NCI-H226 (cell line): ENCODE measurements at regions not wholly inside any gene's neighbourhood (a gene's known extent, or its start where the extent isn't known, plus 50 kb on each side); places are given as distances from the start of the nearest gene placed in this dataset.
A peak's percentile ranks its signal among the peaks of the same experiment; 100 is the strongest.
"Not testable (repeated sequence)": the region's sequence is repeated elsewhere in the genome, so short reads cannot be mapped to it uniquely, and the experiment has no call there.

ENCODE experiments used
- DNase-seq: peaks from one replicate; pipeline ENCODE4 v3.0.0-alpha.2; 2015

DNA sequence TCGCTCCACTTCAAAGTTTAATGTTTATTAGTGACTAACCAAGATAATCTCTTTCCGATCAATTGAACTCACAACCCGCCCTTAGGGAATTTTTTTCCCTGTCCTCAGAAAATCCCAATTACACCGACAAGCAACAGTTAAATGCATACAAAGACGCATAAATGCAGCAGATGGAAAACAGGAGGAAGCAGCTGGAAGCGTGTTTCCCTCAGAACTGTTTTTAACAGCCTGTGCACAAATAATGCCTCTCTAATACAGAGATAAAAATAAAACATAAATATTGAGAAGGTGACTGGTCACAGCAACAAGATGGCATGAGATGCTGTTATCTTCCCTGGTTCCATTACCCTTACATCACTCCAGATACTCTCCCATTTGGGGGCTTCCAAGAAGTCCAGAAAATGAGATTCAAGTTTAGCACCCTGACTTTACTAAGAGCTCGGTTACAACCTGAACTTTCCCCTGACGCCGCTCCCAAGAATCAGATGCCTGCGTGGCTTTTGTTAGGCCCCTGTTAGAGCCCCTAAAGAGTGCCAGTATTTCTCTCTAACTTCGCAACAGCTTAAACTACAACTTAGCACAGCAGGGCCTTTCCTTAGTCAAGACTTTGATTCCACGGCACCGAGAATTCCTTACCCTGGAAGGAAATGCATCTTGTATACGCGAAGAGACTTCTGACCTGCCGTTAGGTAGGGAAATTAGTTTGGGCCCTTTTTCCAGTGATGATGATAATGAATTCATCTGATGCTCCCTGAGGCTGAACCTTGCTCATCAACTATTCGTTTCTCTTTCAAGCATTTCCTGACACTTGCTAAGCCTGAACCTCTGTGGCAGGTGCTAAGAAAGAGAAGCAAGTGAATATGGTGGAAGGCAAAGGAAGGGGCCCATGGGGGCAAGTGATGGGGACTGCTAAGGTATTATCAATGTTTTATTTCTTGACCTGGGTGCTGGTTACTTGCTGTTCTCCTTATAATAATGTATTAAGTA is 137.7 kb upstream of the SMYD2 start:
- DNase-seq, result no peak

- not testable (repeated sequence) for DNase-seq
Observed at GRCh38 chr1:214144521-214144920, 136.4 kb upstream of the SMYD2 start.

DNA sequence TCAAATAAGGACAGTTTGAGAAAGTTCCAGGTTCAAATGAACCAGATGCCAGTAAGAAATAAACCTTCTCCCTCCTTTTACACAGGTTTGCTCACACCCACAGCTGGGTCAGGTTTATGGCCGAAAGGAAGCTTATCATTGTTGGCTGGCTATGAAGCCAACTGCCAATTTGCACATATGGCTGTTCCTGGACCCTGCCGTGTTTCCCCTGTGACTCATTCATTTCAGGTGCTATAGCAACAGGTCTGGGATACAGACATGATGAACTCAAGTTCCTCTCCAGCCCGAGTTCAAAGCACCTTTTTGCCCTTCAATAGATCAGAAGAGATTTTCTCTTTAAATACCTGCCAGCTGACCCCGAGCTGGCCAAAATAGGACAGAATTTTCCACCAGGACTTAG is 134.4 kb upstream of the SMYD2 start:
- no peak for DNase-seq

DNA sequence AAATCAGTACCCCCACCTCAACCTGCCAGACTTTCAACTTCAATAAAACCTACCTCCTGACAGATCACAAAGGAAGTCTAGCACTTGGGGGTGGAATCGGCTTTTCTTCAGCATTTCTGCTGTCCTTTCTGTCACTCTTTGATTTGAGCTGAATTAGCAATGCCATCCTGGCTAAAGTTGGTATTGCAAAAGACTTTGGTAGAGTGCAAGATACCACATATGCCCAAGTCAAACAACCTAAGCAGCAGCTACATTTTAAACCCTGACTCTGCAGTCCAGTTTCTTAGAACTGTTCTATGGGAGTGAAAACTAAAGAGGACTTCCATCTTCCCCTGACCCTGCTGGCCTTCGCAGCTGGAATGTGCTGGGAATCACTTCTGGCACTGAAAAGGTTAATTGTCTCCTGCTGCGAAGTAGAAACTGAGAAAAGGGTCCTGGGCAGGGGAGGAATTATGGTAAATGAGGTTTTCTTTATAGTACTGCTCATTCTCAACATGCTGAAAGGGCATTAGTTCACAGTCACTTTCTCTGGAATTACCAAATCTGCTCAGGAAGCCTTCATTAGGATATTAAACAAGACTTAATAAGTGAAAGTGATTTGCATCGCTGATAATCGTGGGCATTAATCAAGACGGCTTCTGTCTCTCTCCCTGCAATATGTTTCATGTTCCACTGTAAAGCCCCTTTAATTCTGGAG is 126.2 kb upstream of the SMYD2 start:
- no peak for DNase-seq

GRCh38 chr1:214155987-214156625 is 124.9 kb upstream of the SMYD2 start:
- no peak for DNase-seq

DNA sequence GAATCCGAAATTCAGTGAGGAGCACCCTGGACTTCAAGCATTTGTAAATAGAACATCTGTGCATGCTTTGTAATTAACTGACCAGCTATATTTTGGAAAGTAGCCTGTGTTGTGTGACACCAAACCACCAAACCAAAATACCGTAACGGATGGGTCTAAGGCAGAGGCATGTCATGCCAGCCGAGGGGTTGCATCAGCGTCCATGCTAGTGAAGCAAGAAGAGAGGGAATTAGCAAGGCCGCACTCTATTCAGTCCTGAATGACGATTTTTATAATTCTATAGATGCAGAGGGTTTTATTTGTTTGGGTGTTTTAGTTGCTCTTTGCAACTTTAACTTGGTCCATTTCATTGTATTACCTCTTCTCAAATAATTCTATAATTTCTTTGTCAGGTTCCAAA is 116.8 kb upstream of the SMYD2 start:
- DNase-seq, result peak; percentile 1

DNA sequence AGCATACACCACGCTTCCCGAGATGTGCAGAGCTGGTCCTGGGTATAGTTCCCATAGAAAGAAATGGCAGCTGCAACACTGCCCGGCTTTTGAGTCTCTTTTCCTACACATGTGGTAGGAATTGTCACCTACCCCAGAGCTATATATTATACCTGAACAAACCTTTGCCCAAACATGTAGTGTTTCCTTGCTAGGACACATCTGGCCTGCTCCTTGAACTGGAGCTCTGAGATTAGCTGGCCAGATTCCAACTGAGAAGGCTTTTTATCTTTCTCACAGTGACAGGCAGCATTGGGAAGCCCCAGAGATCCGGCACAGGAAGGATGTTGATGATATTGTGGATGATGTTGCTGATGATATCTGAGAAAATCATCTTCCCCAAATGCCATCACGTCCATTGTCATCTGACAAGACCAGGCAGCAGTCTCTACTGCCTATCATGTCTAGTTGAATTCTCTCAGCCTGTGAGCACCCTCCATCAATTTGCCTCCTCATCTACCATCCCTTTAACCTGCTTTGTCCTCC is 115.0 kb upstream of the SMYD2 start:
- no peak for DNase-seq

DNA sequence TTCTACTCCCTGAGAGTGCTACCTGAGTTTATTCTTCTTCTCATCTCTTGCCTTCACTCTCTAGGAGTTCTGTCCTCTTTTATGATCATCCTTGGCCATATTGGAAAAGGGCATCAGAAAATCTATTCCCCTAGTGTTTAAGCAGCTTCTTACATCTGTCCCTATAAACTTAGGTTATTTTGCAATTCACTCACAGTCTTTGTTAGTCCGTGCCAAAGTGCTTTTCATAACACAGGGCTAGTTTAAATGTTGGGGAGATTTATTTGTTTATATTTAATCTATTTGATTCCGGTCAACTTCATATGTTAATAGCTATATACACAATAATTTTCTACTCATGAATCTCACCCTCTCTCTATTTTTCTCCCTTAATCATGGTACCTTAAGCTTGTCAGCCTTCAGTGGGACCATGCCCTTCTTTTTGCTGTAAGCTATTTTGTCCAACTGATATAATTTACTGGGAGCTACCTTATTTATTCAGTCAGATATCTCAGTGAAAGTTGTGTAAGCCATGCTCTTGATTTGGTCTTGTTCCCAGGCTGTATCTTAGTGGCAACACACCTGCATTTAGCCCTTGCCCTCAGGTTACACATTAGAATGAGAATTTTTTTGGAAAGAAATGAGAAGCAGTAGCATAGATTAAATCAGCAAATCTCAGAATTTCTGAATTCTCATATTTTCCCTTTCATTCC is 106.3 kb upstream of the SMYD2 start:
- DNase-seq, result no peak

GRCh38 chr1:214178102-214178501 is 102.9 kb upstream of the SMYD2 start:
- no peak for DNase-seq

DNA sequence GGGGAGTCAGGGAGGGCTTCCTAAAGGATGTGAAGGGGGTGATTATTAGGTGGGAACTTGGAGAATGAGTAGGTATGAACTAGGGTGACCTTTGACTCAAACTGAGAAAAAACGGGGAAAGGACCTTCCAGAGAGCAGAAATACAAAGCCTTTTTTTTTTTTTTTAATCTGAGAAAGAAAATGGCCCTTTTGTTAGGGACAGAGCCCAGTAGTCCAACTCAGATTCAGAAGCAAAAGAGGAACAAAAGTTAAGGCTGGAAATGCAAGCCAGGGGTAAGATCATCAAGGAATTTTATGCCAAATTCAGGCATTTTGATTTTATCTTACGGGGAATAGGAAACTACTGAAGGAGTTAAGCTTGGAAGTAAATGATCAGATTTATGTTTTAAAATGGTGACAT is 96.0 kb upstream of the SMYD2 start:
- DNase-seq, result no peak

- DNase-seq, result no peak
Observed at GRCh38 chr1:214186103-214186824, 94.7 kb upstream of the SMYD2 start.

GRCh38 chr1:214187121-214187900 is 93.6 kb upstream of the SMYD2 start:
- DNase-seq, result no peak

- no peak for DNase-seq
Observed at GRCh38 chr1:214187933-214188332, 93.0 kb upstream of the SMYD2 start.

GRCh38 chr1:214188835-214189234 is 92.1 kb upstream of the SMYD2 start:
- no peak for DNase-seq

DNA sequence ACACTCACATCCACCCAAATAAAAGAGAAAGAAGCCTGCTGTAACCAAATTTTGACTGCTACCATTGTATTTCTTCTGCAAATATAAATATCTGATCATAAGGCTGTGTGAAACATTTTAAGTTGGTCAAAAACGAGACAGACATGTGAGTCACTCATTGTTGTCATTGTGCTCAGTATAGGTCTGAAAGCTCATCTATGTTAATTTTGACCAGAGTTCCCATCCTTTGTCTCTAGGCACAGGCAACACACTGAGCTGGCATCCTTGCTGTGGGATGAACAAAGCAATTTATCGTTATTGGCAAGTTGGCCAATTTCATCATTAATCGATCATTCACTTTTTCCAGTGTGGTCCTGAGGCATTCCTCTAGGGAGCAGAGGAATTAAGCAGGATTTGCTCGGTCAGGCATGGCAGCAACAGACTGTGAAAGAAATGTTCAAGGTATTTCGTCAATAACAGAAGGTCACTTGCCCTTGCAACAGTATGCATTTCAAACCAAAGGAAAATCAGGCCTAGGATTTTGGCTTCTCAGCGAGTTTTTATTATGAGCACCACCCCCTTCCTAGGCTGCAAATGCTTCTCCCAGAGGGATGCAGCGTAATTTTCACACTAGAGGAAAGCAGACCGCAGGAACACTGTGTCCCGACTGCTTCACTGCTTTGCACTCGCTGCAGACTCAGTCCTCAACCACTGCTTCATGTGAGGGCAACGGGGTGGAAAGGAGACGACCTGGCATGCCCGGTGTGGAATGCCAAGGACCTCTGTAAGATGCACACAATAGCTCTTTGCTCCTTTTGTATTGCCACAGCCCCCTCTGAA is 87.9 kb upstream of the SMYD2 start:
- no peak for DNase-seq

DNA sequence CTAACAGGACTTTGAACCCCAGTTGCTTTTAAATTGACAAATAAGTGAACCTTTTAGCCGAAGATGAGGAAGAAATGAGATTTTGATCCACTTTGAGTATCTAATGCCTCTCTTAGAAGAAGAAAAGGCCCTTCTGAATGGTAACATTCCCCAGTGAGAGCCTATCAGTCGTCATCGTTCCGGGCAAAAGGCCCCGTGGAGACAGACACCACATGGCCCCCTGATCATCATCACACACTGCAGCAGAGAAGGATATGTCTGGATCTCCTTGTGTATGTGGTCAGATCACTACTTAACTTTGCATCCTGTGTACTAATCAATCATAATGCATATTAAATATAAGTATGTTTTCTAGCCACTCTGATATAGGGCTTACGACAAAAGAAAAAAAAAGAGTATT is 87.3 kb upstream of the SMYD2 start:
- DNase-seq, result no peak

- no peak for DNase-seq
Observed at GRCh38 chr1:214198571-214198970, 82.4 kb upstream of the SMYD2 start.

- DNase-seq, result no peak
Observed at GRCh38 chr1:214199585-214199984, 81.4 kb upstream of the SMYD2 start.

DNA sequence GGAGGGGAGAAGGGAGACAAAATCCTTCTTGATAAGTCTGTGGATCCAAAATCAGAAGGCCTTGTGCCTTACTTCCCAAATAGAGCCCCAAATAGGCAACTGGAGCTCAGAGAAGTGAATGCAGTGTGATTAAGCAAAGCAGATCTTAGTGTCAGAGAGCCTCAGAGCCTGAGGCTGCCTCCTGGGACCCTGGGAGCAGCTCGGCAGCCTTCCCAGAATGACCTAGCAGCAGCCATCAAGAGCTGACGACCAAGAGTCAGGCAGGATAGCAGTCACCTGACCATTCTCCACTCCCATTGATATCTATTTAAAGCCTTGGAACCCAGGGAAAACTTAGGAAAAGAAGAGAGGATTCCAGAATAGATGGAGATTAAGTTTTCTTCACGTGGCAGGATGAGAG is 78.0 kb upstream of the SMYD2 start:
- no peak for DNase-seq

GRCh38 chr1:214205053-214205452 is 75.9 kb upstream of the SMYD2 start:
- no peak for DNase-seq
